IPS-18c (cell line): ENCODE measurements at regions not wholly inside any gene's neighbourhood (a gene's known extent, or its start where the extent isn't known, plus 50 kb on each side); places are given as distances from the start of the nearest gene placed in this dataset.

Experiments
- H3K4me3 ChIP-seq: 2 replicates; pipeline ENCODE4 v1.7.0; 2013; ENCODE audit warnings: low read depth, mild to moderate bottlenecking, low read length, moderate library complexity; ENCODE audit not compliant: insufficient read depth
- H3K9me3 ChIP-seq: one replicate; pipeline ENCODE4 v1.6.1; 2013; ENCODE audit warnings: mild to moderate bottlenecking, low read length, moderate library complexity; ENCODE audit not compliant: control insufficient read depth, insufficient read depth

- H3K4me3 ChIP-seq: no peak overlapping the region
- no peaks in the 10 kb centered on the region for H3K9me3 ChIP-seq
These were observed 261.1 kb downstream of the QKI start for GRCh38 chr6:163675611-163676010.

GRCh38 chr6:163672710-163673109 is 258.2 kb downstream of the QKI start:
- no peaks in the 10 kb centered on the region for H3K9me3 ChIP-seq
- H3K4me3 ChIP-seq: no peak overlapping the region

GRCh38 chr6:163671791-163672190 is 257.3 kb downstream of the QKI start:
- Histone ChIP-seq H3K4me3 (no peak overlapping the region), H3K9me3 (no peaks in the 10 kb centered on the region)

GRCh38 chr6:163671355-163671754 is 256.8 kb downstream of the QKI start:
- Histone ChIP-seq H3K9me3 (no peaks in the 10 kb centered on the region), H3K4me3 (no peak overlapping the region)

GRCh38 chr6:163670336-163670735 is 255.8 kb downstream of the QKI start:
- no peaks in the 10 kb centered on the region for H3K9me3 ChIP-seq

GRCh38 chr6:163668061-163668426 is 253.5 kb downstream of the QKI start:
- Histone ChIP-seq H3K9me3 (no peaks in the 10 kb centered on the region), H3K4me3 (no peak overlapping the region)

More at GRCh38 chr6:163670336-163670735, 255.8 kb downstream of the QKI start:
- no peak overlapping the region for H3K4me3 ChIP-seq

GRCh38 chr6:163667372-163668060 is 253.0 kb downstream of the QKI start:
- no peak overlapping the region for H3K4me3 ChIP-seq
- no peaks in the 10 kb centered on the region for H3K9me3 ChIP-seq

GRCh38 chr6:163665464-163665863 is 250.9 kb downstream of the QKI start:
- Histone ChIP-seq H3K9me3 (no peaks in the 10 kb centered on the region), H3K4me3 (no peak overlapping the region)

GRCh38 chr6:163663575-163663974 is 249.1 kb downstream of the QKI start:
- Histone ChIP-seq H3K4me3 (no peak overlapping the region), H3K9me3 (no peaks in the 10 kb centered on the region)

- no peaks in the 10 kb centered on the region for H3K9me3 ChIP-seq
- H3K4me3 ChIP-seq: no peak overlapping the region
These were observed 248.2 kb downstream of the QKI start for GRCh38 chr6:163662604-163663225.

GRCh38 chr6:163661272-163661671 is 246.8 kb downstream of the QKI start:
- Histone ChIP-seq H3K9me3 (no peaks in the 10 kb centered on the region), H3K4me3 (no peak overlapping the region)

GRCh38 chr6:163659803-163660202 is 245.3 kb downstream of the QKI start:
- no peak overlapping the region for H3K4me3 ChIP-seq
- H3K9me3 ChIP-seq: no peaks in the 10 kb centered on the region

- Histone ChIP-seq H3K9me3 (no peaks in the 10 kb centered on the region), H3K4me3 (no peak overlapping the region)
These were observed 241.0 kb downstream of the QKI start for GRCh38 chr6:163655217-163656121.

- Histone ChIP-seq H3K4me3 (no peak overlapping the region), H3K9me3 (no peaks in the 10 kb centered on the region)
These were observed 237.6 kb downstream of the QKI start for GRCh38 chr6:163651915-163652668.

GRCh38 chr6:163651426-163651825 is 236.9 kb downstream of the QKI start:
- Histone ChIP-seq H3K4me3 (no peak overlapping the region), H3K9me3 (no peaks in the 10 kb centered on the region)

- Histone ChIP-seq H3K4me3 (no peak overlapping the region), H3K9me3 (no peaks in the 10 kb centered on the region)
These were observed 234.3 kb downstream of the QKI start for GRCh38 chr6:163648868-163649267.

- Histone ChIP-seq H3K9me3 (no peaks in the 10 kb centered on the region), H3K4me3 (no peak overlapping the region)
These were observed 233.1 kb downstream of the QKI start for GRCh38 chr6:163647624-163648023.
